ENCODE measurements at regions not wholly inside any gene's neighbourhood (a gene's known extent, or its start where the extent isn't known, plus 50 kb on each side); places are given as distances from the start of the nearest gene placed in this dataset.

GRCh38 chr2:8456151-8457091 is 225.4 kb upstream of the ID2 start:
- intact Hi-C loops (cut with DNase I) = no loop called here
- no peak for TF ChIP-seq POLR2A (IDR thresholded peaks at IDR 0.05; ENCODE audit: low read depth)
- TF ChIP-seq CTCF (IDR thresholded peaks at IDR 0.05) = no peak
- no peak for TF ChIP-seq POLR2AphosphoS5 (IDR thresholded peaks at IDR 0.05)
- TF ChIP-seq EP300 (IDR thresholded peaks at IDR 0.05) = no peak
- Histone ChIP-seq H3K36me3 (no peaks in the 10 kb centered on the region), H3K27me3 (peaks cover 0 to 32% (median 0%) of the 10 kb centered on the region in 4 donors), H3K4me3 (peak overlapping the region in 2 of 4 donors; percentile 13 to 16), H3K9me3 (no peaks in the 10 kb centered on the region), H3K4me1 (peaks cover 0 to 12% (median 10%) of the 10 kb centered on the region in 4 donors), H3K27ac (replicated peaks in 1 of 4) (no peak overlapping the region)
- WGBS = 86% methylated on average over 36 of the region's 41 CpGs
- DNase-seq (ENCODE audit: extremely low spot score) = no peak

GRCh38 chr2:8457092-8457481 is 224.8 kb upstream of the ID2 start:
- Histone ChIP-seq H3K27me3 (peaks cover 0 to 30% (median 0%) of the 10 kb centered on the region in 4 donors), H3K36me3 (no peaks in the 10 kb centered on the region), H3K9me3 (no peaks in the 10 kb centered on the region), H3K4me1 (peaks cover 0 to 12% (median 10%) of the 10 kb centered on the region in 4 donors), H3K27ac (replicated peaks in 1 of 4) (no peak overlapping the region), H3K4me3 (peak overlapping the region in 3 of 4 donors; percentile 13 to 22 (median 16))
- WGBS = 54% methylated on average over 4 of the region's 41 CpGs
- intact Hi-C loops (cut with DNase I) = no loop called here
- TF ChIP-seq POLR2A (IDR thresholded peaks at IDR 0.05; ENCODE audit: low read depth) (no peak), CTCF (IDR thresholded peaks at IDR 0.05) (no peak), EP300 (IDR thresholded peaks at IDR 0.05) (no peak), POLR2AphosphoS5 (IDR thresholded peaks at IDR 0.05) (no peak)
- no peak for DNase-seq (ENCODE audit: extremely low spot score)

GRCh38 chr2:8457699-8458502 is 224.0 kb upstream of the ID2 start:
- 70% methylated on average over 19 of the region's 19 CpGs for whole genome bisulfite sequencing

More at GRCh38 chr2:8457699-8458502, 224.0 kb upstream of the ID2 start:
- Histone ChIP-seq H3K27me3 (peaks cover 0 to 29% (median 0%) of the 10 kb centered on the region in 4 donors), H3K4me1 (peaks cover 0 to 12% (median 10%) of the 10 kb centered on the region in 4 donors), H3K27ac (replicated peaks in 1 of 4) (no peak overlapping the region), H3K9me3 (no peaks in the 10 kb centered on the region), H3K4me3 (no peak overlapping the region), H3K36me3 (no peaks in the 10 kb centered on the region)
- no peak for DNase-seq (ENCODE audit: extremely low spot score)
- TF ChIP-seq CTCF (IDR thresholded peaks at IDR 0.05) (no peak), POLR2AphosphoS5 (IDR thresholded peaks at IDR 0.05) (no peak), POLR2A (IDR thresholded peaks at IDR 0.05; ENCODE audit: low read depth) (no peak), EP300 (IDR thresholded peaks at IDR 0.05) (no peak)
- intact Hi-C loops (cut with DNase I) = no loop called here

Measured in esophagus muscularis mucosa (tissue), 4 donors.